Anterior cingulate cortex (tissue), 58 donors: ENCODE measurements at regions not wholly inside any gene's neighbourhood (a gene's known extent, or its start where the extent isn't known, plus 50 kb on each side); places are given as distances from the start of the nearest gene placed in this dataset.

Experiments used
- DNase-seq, 58 donors: peaks; one replicate each; lab custom pipeline; 2025; lab: John Stamatoyannopoulos, UW

DNA sequence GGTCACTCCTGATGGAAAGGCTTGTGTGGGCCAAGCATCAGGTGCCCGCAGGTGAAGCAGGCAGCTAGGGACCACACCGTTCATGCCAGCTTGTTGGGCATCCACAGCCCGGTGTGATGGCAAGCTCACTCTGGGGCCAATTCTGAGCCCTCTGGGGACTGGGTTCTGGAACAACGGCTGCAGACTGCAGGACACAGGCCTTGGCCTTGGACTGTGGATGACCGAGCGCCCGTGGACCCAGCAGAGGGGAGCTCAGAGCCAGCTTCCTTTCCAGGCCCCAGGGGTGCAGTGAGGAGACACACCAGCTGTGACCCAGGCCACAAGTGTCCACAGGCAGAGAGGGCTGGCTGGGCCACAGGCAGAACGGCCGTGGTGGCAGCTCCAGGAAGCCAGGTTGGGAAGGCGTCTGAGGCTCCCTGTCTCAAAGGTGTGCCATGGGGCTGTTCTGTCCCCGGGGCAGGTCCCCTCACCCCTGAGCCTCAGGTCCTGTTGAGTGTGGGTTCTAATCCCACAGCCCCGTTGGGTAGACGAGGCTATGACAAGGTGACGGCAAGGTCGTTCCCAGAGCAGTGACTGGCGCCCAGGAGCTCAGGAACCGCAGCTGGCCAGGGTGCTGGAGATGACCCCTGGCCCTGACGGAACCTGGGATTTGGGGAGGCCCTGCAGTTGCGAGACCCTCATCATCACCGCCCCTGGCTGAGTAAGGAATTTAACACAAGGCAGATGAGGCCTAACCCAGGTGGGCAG lies 1079.4 kb downstream of the BRD1 start:
- DNase-seq: no peak

DNA sequence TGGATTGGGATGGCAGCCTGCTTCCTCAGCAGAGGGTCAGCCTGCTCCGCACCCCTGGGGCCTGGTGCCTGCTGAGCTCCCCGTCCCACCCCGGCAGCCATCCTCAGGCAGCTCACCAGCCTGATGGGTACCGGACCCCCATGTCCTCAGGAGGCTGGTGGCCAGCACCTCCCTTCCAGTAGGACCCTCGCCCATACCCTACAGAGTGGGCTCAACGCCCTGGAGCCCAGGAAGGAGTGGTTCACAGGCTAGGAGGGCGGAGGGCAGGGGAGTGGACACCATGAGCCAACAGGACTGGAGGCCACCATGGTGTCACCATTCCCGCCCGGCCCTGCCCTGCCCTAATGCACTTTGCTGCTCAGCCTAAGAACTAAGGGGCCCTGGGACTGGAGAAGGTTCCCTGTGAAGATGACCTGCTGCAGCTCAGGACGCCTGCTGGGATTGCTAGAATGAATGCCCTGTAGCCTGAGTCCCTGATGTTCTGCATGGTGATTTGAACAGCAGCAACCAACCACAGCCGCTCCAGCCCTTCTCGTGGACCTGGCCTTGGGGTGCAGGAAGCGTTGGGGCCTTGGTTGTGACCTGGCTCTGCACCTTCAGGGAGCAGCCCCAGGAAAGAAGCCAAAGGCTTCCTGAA lies 1080.8 kb downstream of the BRD1 start:
- no peak for DNase-seq

DNA sequence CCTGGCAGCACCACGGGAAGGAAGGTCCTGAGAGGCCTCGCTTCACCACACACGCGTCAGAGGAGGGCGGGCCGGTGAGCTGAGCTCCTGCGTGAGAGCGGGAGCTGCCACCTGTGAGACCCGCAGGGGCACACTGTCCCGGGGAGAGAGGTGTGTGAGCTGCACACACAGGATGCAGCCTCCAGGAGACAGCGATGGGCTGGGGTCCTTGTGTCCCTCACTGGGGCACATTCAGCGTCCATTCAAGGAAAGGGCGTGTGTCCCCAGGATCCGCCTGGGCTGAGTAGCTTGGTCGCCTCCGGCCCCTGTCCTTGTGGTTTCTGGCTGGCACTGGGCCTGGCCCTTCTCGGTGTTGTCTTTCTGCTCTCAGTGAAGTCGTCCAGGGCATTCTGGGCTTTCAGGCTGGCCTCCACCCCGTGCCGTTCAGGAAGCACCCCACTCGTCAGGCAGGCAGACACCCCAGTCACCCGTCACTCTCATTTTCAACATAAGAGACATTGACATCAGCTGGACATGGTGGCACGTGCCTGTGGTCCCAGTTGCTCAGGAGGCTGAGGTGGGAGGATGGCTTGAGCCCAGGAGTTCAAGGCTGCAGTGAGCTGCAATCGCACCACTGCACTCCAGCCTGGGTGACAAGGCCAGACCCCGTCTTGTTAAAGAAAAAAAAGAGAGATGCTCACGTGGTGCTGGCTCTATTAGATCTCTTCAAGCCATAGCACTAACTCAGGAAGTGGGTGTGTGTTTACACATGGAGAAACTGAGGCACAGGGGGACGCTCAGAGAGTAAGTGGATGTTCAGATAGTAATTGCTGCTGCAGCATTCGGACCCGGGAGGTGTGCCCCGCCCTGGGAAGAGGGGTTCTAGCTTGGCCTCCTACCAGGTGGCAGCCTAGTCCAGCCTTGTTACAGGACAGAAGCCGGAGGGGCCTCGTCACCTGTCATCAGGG lies 1081.6 kb downstream of the BRD1 start:
- no peak for DNase-seq

DNA sequence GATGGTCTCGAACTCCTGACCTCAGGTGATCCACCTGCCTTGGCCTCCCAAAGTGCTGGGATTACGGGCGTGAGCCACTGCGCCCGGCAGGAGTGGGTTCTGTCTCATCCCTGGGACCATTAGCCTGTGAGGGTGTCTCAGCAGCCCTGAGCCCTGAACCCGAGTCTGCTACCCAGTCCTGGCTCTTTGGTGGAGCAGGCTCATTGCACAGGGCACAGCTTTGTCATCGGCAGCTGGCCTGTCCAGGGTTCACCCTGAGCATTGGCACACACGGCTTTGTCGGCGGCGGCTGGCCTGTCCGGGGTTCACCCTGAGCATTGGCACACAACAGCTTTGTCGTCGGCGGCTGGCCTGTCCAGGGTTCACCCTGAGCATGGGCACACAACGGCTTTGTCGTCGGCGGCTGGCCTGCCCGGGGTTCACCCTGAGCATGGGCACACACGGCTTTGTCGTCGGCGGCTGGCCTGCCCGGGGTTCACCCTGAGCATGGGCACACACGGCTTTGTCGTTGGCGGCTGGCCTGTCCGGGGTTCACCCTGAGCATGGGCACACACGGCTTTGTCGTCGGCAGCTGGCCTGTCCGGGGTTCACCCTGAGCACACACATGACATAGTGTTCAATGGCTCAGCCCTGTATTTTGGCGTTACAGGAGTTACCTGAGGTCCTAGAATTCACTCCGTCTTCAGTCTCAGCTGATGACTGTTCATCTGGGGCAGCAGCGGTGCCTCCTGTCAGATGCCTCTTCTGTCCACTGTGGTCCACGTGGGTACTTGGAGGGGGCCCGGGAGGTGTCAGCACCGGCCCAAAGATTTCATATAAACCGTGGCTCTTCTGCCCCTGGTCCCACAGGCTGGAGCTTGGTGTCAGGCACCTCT lies 1082.5 kb downstream of the BRD1 start:
- DNase-seq: no peak

DNA sequence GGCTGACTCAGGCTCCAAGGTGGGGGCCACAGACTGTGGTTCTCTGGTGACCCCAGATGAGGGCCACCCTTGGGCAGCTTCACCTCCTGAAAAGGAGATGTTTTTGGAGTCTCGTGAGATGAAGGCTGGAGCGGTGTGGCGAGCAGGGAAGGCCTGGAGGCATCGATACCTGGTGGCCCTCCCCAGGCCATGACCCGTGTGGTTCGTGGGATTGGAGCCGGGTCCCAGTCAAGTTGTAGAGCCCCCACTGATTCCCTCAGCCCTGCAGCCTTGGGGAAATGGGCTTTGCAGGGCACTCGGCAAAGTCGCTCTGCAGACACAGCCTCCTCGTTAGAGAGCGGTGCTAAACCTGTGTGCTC lies 1083.4 kb downstream of the BRD1 start:
- no peak for DNase-seq

DNA sequence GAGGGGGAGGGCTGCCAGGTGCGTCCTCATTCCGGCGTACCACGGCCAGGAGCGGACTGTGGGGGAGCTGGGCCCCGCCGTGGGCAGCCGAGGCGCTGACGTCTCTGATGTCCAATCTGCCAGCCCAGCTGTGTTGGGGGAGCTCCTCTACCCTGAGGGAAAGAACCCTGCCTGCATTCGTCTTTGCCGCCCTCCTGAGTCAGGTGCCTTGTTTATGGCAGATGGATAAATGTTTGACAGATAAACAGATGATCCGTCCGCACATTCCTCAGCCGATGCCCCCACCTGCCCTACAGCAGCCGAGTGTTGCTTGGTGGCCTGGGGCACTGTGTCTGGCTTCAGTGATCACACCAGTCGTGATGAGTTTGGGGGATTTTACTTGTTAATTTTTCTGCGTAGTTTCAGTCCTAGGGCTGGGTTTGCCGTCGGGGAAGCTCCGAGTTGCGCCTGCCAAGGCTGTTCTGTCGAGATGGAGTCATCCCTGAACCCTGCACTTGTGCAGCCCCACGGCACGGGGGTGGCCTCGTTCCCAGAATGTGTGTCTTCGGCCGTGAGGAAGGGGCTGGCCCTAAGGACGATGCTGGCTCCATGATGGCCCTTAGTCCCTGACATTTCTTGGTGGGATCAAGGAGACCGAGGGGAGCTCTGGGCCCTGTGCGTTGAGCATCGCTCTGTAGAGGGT lies 1083.9 kb downstream of the BRD1 start:
- DNase-seq: no peak

DNA sequence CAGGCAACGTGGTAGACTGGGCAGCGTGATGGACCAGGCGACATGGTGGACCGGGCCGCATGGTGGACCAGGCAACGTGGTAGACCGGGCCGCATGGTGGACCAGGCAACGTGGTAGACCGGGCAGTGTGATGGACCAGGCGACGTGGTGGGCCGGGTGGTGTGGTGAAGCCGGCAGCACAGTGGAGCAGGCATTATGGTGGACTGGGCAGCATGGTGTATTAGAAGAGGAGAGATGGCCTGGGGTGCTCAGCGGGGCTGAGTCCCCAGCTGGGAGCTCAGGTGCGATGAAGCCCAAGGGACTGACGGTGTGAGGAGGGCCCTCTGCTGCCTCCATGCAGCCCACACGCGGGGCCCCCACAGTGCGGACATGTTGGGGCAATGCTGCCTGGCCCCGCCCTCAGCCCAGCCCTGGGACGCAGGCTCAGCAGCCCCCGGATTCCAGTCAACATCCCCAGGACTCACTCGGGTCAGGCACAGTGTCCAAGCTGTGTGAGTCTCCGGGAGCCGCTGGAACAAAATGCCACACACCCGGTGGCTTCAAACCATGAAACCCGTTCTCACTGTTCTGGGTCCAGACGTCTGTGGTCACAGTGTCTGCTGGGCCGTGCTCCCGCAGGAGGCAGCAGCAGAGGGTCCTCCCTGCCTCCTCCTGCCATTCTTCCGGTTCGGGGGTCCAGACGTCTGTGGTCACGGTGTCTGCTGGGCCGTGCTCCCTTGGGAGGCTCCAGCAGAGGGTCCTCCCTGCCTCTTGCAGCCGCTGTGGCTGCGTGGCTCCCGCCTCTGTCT lies 1084.9 kb downstream of the BRD1 start:
- DNase-seq: no peak

DNA sequence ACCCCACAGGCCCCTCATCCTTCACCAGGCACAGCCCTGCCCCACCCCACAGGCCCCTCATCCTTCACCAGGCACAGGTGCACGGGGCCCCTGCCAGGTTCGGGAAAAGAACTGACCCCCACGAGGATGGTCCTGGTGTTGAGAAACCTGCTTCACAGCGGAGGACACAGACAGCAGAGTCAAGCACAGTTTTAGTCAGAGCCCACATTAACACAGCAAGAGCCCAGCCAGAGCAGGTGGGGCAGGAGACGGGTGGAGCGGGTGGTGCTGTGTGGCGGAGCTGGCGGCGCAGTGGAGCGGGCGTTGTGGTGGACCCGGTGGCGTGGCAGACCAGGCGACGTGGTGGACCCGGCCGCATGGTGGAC lies 1085.5 kb downstream of the BRD1 start:
- DNase-seq: no peak

DNA sequence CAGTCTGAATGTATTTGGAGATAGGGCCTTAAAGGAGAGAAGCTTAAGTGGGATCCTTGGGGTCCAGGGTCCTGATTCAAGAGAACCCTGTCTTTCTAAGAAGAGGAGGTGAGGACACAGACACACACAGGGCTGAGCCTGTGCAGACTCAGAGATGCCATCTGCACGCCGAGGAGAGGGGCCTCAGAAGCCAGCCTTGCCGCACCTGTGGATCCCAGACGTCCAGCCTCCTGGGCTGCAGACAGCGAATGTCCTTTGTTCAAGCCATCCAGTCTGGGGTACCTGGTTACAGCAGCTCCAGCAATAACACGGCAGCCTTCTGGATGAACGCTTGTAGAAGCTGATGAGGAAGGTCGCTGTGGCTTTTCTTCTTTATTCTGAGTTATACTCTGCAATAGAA lies 1086.1 kb downstream of the BRD1 start:
- no peak for DNase-seq

DNA sequence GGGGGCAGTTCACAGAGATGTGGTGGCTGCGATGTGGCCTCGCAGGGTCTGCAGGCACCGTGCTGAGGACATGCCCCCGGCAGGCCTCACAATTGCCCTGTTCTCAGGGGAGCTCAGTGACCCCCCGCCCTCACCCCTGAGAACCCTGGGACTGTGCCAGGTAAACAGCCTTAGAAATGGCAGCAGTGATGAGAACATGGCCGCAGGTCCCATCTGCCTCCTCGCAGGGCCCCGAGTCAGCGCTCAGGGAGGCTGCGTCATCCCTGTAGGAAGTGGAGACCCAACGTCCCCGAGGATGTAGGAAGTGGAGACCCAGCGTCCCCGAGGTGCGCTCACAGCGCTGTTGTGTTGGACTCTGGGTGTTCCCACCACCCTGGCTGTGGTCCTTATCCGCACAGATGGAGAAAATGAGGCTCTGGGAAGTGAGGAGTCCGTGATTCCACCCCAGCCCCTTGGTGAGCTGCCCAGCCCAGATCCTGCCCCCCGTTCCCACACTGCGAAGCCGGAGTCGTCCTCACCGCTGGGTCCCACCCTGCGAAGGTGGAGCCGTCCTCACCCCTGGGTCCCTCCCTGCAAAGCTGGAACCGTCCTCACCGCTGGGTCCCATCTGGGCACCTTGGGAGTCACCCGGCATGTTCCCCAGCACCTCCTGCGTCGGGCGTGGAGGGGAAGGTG lies 1086.8 kb downstream of the BRD1 start:
- DNase-seq: no peak

DNA sequence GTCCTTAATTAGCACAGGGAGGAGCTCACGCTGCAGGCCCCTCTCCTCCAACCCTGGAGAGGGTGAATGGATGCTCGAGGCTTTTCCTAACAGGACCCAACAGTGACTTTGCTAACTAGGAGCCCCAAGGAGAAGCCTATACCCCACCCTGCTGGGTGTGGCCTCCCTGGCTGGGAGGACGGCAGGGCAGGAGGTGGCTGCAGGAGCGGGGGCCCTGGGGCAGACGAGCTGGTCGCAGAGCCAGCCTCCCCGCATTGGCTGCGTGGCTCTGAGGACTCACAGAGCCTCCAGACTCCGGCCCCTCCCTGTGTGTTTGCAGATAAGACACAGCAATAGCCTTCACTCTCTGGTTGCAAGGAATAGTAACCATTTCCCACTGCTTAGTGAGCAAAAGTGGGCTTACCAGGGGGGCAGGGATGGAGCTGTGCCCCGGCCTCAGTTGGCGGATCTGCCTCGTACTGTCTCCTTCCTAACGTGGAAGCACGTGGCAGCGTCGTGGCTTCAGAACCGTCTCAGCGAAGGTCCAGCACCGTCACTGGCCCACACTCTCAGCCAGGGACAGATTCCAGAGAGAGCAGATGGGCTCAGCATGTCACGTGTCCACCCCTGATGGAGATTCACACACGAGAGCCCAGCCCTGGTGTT lies 1087.5 kb downstream of the BRD1 start:
- peak in 3 of 58 donors; percentile 5 to 20 (median 19) for DNase-seq

DNA sequence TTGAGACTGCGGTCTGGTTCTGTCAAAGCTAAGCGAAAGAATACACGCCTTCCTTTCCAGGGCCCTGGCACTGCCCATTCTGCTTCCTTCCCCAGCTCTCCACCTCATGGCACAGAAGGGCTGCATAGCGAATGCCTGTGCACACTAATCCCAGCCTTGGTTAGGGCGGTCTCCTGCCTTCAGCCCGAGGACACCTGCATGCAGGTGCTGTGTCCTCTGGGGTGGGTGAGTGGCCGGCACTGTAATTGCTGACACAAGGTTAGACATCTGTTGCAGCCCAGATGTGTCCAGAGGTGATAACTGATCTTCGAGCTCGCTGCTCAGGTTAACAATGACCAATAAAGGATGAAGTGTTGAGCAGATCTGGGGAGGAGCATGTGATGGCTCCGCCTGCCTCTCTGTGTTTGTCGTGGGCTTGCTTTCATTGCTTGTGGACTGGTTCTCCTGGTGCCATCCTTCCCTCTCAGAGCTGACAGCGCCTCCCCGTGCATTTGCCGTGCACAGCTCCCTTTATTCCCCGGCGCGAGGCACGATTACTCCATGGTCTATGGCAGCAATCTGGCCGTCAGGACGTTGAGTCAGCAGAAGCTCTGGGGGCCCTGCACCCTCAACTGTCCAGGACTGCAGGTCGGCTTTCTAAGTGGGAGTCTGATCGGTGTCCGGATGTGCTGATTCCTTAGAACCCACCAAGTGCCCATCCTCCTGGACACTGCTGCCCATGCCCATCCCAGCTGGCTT lies 1088.2 kb downstream of the BRD1 start:
- no peak for DNase-seq

DNA sequence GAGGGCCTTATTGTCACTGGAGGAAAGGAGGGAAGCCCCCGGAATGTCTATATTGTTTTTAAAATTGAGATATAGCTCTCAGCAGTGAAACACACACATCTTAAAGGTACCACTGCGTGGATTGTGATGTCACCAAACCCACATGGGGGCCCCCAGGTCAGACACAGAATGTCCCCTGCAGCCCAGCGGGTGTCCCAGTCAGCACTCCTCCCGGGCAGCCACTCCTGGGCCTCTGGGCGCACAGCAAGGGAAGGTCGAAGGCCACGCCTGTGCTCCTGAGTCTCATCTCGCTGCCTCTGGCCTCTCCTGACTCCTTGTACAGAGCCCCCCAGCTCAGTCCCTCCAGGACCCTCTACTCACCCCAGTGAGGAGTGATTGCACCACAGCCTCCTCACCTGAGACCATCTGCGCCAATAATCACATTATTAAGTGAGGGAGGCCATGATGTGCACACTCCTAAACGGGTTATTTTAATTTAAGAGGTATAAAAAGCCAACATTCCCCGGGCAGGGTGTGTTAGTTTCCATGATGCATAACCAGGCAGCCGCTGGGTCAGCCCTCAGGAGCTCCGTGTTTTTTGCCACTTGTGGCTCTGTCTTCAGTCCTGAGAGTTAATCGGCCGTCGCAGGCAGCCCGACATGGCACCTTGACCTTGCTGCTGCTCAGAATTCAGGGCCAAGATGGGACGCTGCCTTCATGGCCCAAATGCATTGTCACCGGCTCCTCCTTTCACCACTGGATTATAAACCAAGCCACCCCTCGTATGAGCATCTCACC lies 1089.3 kb downstream of the BRD1 start:
- no peak for DNase-seq

DNA sequence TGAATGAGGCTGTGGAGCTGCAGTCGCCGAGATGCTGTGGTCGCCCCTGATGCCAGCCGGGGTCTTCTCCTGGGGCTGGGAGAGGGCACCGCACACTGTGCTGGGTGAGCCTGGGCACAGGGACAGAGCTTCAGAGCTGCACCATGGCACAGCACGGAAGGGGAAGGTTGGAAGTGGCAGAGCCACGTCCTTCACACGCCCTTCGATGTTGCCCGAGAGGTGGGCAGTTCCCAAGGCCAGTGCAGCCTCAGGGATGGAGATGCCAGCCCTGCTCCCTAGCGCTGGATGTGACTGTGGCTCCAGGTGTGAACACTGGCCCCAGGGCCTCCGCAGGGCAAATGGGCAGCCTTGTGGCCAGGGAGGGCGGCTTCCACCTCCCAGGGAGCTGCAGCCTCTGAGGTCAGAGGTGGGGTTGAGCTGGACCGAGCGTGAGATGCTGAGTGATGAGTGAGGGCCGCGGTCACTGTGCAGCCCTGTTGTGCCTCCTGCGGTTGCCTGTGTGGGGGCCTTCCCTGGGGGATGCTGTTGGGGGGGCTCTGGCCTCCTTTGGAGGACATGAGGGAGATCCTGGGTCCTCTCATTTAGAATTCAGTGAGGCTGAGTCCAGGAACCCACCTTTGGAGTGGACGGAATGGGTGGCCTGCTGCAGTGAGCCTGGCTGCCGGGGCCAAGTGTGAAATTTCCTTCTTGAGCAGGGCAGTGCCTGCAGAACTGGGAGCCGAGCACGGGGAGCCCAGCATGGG lies 1090.0 kb downstream of the BRD1 start:
- no peak for DNase-seq

DNA sequence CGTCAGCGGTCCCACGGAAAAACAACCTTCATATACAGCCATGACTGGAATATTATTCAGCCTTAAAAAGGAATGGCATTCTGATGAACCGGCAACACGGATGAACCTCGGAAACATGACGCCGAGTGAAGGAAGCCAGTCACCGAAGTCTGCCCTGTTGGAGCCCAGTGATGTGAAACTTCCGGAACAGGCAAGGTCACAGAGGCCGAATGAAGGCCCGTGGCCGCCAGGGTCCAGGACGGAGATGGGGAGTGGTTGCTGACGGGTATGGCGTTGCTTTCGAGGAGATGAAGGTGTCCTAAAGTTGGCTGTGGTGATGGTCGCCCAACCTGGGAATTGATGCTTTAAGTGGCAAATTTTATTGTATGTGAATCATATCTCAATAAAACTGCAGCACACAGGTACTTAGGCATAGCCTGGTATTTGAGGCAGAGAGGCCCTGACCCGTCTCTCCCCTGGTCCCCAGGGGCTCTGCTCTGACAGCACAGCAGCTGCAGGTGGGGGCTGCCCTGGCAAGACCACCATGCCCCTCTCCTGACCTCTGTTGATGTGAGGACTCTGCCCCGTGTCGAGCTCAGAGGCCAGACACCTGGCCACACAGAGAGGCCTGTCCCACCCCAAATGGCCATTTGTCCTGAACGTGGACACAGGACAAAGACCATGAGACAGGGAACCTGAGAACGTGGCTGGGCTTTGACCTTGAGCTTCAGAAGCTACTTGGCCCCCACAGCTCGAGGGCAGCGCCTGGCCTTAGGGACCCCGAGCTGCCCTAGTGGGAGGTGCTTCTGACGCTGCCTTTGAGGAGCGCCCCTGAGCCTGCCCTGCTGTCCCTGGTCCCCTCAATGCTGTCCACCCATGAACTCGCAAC lies 1090.8 kb downstream of the BRD1 start:
- DNase-seq: no peak
